C4-2B (cell line): ENCODE measurements at regions not wholly inside any gene's neighbourhood (a gene's known extent, or its start where the extent isn't known, plus 50 kb on each side); places are given as distances from the start of the nearest gene placed in this dataset.

Experiments used
- ZFX ChIP-seq: fragments of 450-650 bp; IDR thresholded peaks from 2 replicates; pipeline ENCODE4 v1.6.1; 2017
- TF ChIP-seq, protein P1 (sequence below): fragments of 450-650 bp; conservative IDR thresholded peaks from 2 replicates; pipeline ENCODE4 v1.5.1; 2017; ENCODE audit warnings: mild to moderate bottlenecking

DNA sequence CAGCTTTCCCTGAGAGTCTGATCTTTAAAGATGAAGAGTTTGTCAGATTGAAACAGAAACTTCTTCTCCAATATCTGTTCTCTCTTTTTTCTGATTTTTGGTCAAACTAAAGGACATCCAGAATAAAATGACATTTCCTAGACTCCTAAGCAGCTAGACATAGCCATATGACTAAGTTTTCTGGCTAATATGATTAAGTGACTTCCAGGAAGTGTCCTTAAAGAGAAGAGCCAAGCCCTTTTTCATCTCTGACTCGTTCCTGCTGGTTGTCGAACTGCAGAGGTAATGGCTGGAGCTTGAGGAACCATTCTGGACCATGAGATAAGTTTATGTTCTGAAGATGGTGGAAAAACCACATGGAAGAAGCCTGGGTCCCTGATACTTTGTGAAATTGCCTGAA is 546.0 kb downstream of the BCOR start:
- TF ChIP-seq, protein P1, sequence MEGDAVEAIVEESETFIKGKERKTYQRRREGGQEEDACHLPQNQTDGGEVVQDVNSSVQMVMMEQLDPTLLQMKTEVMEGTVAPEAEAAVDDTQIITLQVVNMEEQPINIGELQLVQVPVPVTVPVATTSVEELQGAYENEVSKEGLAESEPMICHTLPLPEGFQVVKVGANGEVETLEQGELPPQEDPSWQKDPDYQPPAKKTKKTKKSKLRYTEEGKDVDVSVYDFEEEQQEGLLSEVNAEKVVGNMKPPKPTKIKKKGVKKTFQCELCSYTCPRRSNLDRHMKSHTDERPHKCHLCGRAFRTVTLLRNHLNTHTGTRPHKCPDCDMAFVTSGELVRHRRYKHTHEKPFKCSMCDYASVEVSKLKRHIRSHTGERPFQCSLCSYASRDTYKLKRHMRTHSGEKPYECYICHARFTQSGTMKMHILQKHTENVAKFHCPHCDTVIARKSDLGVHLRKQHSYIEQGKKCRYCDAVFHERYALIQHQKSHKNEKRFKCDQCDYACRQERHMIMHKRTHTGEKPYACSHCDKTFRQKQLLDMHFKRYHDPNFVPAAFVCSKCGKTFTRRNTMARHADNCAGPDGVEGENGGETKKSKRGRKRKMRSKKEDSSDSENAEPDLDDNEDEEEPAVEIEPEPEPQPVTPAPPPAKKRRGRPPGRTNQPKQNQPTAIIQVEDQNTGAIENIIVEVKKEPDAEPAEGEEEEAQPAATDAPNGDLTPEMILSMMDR: no peak
- TF ChIP-seq ZFX: no peak
